Progenitor cell of endocrine pancreas (in vitro differentiated cells): ENCODE measurements at regions not wholly inside any gene's neighbourhood (a gene's known extent, or its start where the extent isn't known, plus 50 kb on each side); places are given as distances from the start of the nearest gene placed in this dataset.

Source experiments
- DNase-seq: peaks from one replicate; pipeline ENCODE4 v3.0.0; 2021; ENCODE audit warnings: low spot score; ENCODE audit not compliant: unreplicated experiment
- H3K27ac Mint-ChIP-seq: 2 replicates; pipeline ENCODE4 v1.8.0; 2021; ENCODE audit warnings: mild to moderate bottlenecking, moderate library complexity, mixed read lengths
- H3K27me3 Mint-ChIP-seq: 2 replicates; pipeline ENCODE4 v1.8.0; 2021; ENCODE audit warnings: mixed read lengths
- H3K36me3 Mint-ChIP-seq: 2 replicates; pipeline ENCODE4 v1.8.0; 2022; ENCODE audit warnings: mixed read lengths; ENCODE audit not compliant: insufficient read depth
- H3K4me1 Mint-ChIP-seq: 2 replicates; pipeline ENCODE4 v1.8.0; 2021; ENCODE audit warnings: low read depth, mixed read lengths
- H3K4me3 Mint-ChIP-seq: 2 replicates; pipeline ENCODE4 v1.8.0; 2021; ENCODE audit warnings: low read depth, mild to moderate bottlenecking, moderate library complexity, mixed read lengths
- H3K9me3 Mint-ChIP-seq: 2 replicates; pipeline ENCODE4 v1.8.0; 2021; ENCODE audit warnings: low read depth, mixed read lengths
- CTCF ChIP-seq: fragments of 200-600 bp; sonication (generic); IDR thresholded peaks from one replicate; pipeline ENCODE4 v1.5.0; 2021; ENCODE audit warnings: antibody characterized with exemption, mild to moderate bottlenecking; ENCODE audit not compliant: unreplicated experiment

GRCh38 chr2:22481486-22482259 lies 903.3 kb upstream of the KLHL29 start:
- Mint-ChIP-seq H3K27me3 (no peaks in the 10 kb centered on the region), H3K9me3 (peaks cover 8% of the 10 kb centered on the region), H3K4me1 (no peaks in the 10 kb centered on the region), H3K4me3 (no peak overlapping the region), H3K27ac (no peak overlapping the region), H3K36me3 (no peaks in the 10 kb centered on the region)
- no peak for DNase-seq
- no peak for TF ChIP-seq CTCF

GRCh38 chr2:22483036-22483435 lies 901.9 kb upstream of the KLHL29 start:
- Mint-ChIP-seq H3K27ac (no peak overlapping the region), H3K4me1 (no peaks in the 10 kb centered on the region), H3K27me3 (no peaks in the 10 kb centered on the region), H3K9me3 (no peaks in the 10 kb centered on the region), H3K36me3 (no peaks in the 10 kb centered on the region), H3K4me3 (no peak overlapping the region)
- no peak for DNase-seq
- TF ChIP-seq CTCF: no peak

GRCh38 chr2:22485486-22485885 lies 899.5 kb upstream of the KLHL29 start:
- Mint-ChIP-seq H3K27me3 (no peaks in the 10 kb centered on the region), H3K4me1 (no peaks in the 10 kb centered on the region), H3K36me3 (no peaks in the 10 kb centered on the region), H3K27ac (no peak overlapping the region), H3K4me3 (no peak overlapping the region), H3K9me3 (no peaks in the 10 kb centered on the region)
- no peak for DNase-seq
- no peak for TF ChIP-seq CTCF

GRCh38 chr2:22486343-22486742 lies 898.6 kb upstream of the KLHL29 start:
- no peaks in the 10 kb centered on the region for H3K27me3 Mint-ChIP-seq
- no peak overlapping the region for H3K4me3 Mint-ChIP-seq
- no peaks in the 10 kb centered on the region for H3K9me3 Mint-ChIP-seq
- TF ChIP-seq CTCF: no peak
- DNase-seq: no peak
- no peaks in the 10 kb centered on the region for H3K36me3 Mint-ChIP-seq
- H3K4me1 Mint-ChIP-seq: no peaks in the 10 kb centered on the region
- no peak overlapping the region for H3K27ac Mint-ChIP-seq

- no peak for TF ChIP-seq CTCF
- Mint-ChIP-seq H3K36me3 (no peaks in the 10 kb centered on the region), H3K4me3 (no peak overlapping the region), H3K27ac (no peak overlapping the region), H3K4me1 (no peaks in the 10 kb centered on the region), H3K27me3 (no peaks in the 10 kb centered on the region), H3K9me3 (no peaks in the 10 kb centered on the region)
- no peak for DNase-seq
These were observed 897.9 kb upstream of the KLHL29 start for GRCh38 chr2:22487036-22487435.
